ENCODE measurements at regions not wholly inside any gene's neighbourhood (a gene's known extent, or its start where the extent isn't known, plus 50 kb on each side); places are given as distances from the start of the nearest gene placed in this dataset.

- TF ChIP-seq, protein P1, sequence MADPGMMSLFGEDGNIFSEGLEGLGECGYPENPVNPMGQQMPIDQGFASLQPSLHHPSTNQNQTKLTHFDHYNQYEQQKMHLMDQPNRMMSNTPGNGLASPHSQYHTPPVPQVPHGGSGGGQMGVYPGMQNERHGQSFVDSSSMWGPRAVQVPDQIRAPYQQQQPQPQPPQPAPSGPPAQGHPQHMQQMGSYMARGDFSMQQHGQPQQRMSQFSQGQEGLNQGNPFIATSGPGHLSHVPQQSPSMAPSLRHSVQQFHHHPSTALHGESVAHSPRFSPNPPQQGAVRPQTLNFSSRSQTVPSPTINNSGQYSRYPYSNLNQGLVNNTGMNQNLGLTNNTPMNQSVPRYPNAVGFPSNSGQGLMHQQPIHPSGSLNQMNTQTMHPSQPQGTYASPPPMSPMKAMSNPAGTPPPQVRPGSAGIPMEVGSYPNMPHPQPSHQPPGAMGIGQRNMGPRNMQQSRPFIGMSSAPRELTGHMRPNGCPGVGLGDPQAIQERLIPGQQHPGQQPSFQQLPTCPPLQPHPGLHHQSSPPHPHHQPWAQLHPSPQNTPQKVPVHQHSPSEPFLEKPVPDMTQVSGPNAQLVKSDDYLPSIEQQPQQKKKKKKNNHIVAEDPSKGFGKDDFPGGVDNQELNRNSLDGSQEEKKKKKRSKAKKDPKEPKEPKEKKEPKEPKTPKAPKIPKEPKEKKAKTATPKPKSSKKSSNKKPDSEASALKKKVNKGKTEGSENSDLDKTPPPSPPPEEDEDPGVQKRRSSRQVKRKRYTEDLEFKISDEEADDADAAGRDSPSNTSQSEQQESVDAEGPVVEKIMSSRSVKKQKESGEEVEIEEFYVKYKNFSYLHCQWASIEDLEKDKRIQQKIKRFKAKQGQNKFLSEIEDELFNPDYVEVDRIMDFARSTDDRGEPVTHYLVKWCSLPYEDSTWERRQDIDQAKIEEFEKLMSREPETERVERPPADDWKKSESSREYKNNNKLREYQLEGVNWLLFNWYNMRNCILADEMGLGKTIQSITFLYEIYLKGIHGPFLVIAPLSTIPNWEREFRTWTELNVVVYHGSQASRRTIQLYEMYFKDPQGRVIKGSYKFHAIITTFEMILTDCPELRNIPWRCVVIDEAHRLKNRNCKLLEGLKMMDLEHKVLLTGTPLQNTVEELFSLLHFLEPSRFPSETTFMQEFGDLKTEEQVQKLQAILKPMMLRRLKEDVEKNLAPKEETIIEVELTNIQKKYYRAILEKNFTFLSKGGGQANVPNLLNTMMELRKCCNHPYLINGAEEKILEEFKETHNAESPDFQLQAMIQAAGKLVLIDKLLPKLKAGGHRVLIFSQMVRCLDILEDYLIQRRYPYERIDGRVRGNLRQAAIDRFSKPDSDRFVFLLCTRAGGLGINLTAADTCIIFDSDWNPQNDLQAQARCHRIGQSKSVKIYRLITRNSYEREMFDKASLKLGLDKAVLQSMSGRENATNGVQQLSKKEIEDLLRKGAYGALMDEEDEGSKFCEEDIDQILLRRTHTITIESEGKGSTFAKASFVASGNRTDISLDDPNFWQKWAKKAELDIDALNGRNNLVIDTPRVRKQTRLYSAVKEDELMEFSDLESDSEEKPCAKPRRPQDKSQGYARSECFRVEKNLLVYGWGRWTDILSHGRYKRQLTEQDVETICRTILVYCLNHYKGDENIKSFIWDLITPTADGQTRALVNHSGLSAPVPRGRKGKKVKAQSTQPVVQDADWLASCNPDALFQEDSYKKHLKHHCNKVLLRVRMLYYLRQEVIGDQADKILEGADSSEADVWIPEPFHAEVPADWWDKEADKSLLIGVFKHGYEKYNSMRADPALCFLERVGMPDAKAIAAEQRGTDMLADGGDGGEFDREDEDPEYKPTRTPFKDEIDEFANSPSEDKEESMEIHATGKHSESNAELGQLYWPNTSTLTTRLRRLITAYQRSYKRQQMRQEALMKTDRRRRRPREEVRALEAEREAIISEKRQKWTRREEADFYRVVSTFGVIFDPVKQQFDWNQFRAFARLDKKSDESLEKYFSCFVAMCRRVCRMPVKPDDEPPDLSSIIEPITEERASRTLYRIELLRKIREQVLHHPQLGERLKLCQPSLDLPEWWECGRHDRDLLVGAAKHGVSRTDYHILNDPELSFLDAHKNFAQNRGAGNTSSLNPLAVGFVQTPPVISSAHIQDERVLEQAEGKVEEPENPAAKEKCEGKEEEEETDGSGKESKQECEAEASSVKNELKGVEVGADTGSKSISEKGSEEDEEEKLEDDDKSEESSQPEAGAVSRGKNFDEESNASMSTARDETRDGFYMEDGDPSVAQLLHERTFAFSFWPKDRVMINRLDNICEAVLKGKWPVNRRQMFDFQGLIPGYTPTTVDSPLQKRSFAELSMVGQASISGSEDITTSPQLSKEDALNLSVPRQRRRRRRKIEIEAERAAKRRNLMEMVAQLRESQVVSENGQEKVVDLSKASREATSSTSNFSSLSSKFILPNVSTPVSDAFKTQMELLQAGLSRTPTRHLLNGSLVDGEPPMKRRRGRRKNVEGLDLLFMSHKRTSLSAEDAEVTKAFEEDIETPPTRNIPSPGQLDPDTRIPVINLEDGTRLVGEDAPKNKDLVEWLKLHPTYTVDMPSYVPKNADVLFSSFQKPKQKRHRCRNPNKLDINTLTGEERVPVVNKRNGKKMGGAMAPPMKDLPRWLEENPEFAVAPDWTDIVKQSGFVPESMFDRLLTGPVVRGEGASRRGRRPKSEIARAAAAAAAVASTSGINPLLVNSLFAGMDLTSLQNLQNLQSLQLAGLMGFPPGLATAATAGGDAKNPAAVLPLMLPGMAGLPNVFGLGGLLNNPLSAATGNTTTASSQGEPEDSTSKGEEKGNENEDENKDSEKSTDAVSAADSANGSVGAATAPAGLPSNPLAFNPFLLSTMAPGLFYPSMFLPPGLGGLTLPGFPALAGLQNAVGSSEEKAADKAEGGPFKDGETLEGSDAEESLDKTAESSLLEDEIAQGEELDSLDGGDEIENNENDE (IDR thresholded peaks at IDR 0.05; ENCODE audit: insufficient replicate concordance, low read length) = no peak
- TF ChIP-seq SP1 (IDR thresholded peaks at IDR 0.05; ENCODE audit: low read depth, low read length) (no peak), TEAD4 (IDR thresholded peaks at IDR 0.05; ENCODE audit: low read depth, low read length) (no peak), GABPA (IDR thresholded peaks at IDR 0.05; ENCODE audit: borderline replicate concordance, insufficient read depth, low read length) (no peak)
Measured at GRCh38 chr22:22430111-22430820, 78.3 kb downstream of the ZNF280B start (continued).

All from H1 (cell line).